ENCODE measurements at regions not wholly inside any gene's neighbourhood (a gene's known extent, or its start where the extent isn't known, plus 50 kb on each side); places are given as distances from the start of the nearest gene placed in this dataset.
A peak's percentile ranks its signal among the peaks of the same experiment; 100 is the strongest.

DNA sequence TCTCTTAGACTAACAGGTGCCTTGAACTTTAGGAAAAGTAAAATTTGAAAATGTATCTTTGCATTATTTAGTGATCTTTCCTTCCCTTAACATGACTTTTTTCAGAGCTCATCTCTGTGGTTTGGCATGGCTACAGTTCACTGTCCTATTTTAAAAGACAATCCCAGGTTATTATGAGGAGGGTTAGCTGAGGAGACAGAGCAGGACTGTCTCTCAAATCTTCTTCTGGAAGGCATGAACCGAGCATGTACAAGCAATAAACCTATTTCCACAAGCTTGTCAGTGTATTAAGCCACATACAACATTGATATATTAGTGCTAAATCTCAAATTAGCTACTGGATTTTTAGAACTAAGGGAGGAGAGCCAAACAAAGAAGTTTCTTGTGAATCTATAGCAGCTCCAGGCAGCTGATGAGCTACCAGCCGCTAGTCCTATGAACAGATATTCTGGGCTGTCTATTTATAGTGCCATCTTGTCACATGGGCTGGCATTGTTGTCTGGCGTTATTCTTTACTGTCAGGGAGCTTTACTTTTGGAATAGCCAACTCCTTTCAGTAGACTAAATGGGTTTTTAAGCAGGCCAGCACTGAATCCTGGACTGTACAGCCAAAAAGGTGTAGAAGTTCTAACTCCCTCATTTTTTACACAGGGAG lies 171.2 kb upstream of the ACTBL2 start:
- H3K9me3 Mint-ChIP-seq: peaks cover 19% of the 10 kb centered on the region
- no peak overlapping the region for H3K27ac Mint-ChIP-seq (ENCODE audit: unreplicated experiment)
- no peak for DNase-seq (ENCODE audit: low read depth, low spot score)
- no peak overlapping the region for H3K4me3 Mint-ChIP-seq
- H3K36me3 Mint-ChIP-seq (ENCODE audit: low read depth): peaks cover 8% of the 10 kb centered on the region
- H3K27me3 Mint-ChIP-seq (ENCODE audit: low read depth): no peaks in the 10 kb centered on the region
- TF ChIP-seq, protein P1, sequence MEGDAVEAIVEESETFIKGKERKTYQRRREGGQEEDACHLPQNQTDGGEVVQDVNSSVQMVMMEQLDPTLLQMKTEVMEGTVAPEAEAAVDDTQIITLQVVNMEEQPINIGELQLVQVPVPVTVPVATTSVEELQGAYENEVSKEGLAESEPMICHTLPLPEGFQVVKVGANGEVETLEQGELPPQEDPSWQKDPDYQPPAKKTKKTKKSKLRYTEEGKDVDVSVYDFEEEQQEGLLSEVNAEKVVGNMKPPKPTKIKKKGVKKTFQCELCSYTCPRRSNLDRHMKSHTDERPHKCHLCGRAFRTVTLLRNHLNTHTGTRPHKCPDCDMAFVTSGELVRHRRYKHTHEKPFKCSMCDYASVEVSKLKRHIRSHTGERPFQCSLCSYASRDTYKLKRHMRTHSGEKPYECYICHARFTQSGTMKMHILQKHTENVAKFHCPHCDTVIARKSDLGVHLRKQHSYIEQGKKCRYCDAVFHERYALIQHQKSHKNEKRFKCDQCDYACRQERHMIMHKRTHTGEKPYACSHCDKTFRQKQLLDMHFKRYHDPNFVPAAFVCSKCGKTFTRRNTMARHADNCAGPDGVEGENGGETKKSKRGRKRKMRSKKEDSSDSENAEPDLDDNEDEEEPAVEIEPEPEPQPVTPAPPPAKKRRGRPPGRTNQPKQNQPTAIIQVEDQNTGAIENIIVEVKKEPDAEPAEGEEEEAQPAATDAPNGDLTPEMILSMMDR (conservative IDR thresholded peaks at IDR 0.05): no peak
- peaks cover 33% of the 10 kb centered on the region for H3K4me1 Mint-ChIP-seq

DNA sequence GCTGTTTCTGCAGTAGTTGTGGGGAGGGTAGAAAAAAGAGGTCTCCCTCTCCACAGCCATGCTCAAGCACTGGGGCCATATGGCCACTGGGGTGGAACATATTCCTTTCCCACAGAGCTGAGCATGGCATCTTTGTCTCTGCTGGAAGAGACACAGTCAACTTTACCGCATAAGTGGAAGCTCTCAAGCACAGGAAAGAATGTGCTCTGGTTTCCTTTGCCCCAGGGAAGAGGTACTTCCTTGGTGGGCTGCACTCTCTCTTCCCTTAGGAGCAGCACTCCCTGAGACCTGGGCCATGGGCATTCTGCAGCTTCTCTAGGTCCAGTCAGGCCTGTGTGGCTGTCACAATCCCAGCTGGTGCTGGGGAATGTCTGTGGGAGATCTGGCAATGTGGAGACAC lies 168.5 kb upstream of the ACTBL2 start:
- TF ChIP-seq, protein P1 (conservative IDR thresholded peaks at IDR 0.05): no peak
- H3K9me3 Mint-ChIP-seq: peaks cover 28% of the 10 kb centered on the region
- no peaks in the 10 kb centered on the region for H3K27me3 Mint-ChIP-seq (ENCODE audit: low read depth)

DNA sequence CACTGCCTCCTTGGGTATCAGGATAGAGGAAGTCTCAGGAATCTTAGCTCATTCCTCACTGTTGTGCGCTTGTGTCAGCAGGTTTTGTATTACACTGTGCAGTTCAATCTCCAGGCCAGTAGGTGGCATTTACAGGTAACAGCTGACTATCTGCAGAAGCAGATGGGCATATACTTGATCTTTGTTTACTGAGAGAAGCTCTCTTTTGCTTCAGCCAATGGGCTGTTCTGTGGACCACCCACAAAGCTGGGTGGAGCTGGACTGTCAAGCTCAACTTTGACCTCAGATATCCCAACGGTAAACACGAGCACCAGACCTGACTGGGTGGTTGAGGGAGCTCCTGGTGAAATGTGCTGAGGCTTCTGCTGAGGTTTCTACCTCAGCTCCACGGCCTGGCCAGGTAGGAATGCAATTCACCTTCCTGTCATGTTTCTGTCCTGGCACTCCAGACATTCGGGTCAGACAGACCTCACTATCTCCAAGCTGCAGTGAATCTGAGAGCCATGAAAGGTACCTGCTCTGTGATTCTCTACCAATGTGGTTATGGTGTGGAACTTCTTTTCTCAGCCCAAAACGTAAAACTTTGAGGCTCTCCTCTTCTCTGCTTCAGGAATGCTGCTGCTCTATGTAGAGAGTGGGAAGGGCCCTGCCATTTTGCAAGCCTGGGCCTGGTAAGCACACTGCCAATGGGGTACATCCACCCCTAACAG lies 167.9 kb upstream of the ACTBL2 start:
- TF ChIP-seq, protein P1 (conservative IDR thresholded peaks at IDR 0.05): peak; percentile 74
- Mint-ChIP-seq H3K27ac (ENCODE audit: unreplicated experiment) (no peak overlapping the region), H3K9me3 (peaks cover 24% of the 10 kb centered on the region), H3K4me1 (peaks cover 14% of the 10 kb centered on the region), H3K4me3 (no peak overlapping the region), H3K36me3 (ENCODE audit: low read depth) (peaks cover 16% of the 10 kb centered on the region), H3K27me3 (ENCODE audit: low read depth) (no peaks in the 10 kb centered on the region)
- DNase-seq (ENCODE audit: low read depth, low spot score): no peak

More for the DNA sequence above, 168.5 kb upstream of the ACTBL2 start:
- H3K4me3 Mint-ChIP-seq: no peak overlapping the region
- H3K27ac Mint-ChIP-seq (ENCODE audit: unreplicated experiment): no peak overlapping the region
- H3K36me3 Mint-ChIP-seq (ENCODE audit: low read depth): peaks cover 14% of the 10 kb centered on the region
- peaks cover 14% of the 10 kb centered on the region for H3K4me1 Mint-ChIP-seq
- no peak for DNase-seq (ENCODE audit: low read depth, low spot score)

DNA sequence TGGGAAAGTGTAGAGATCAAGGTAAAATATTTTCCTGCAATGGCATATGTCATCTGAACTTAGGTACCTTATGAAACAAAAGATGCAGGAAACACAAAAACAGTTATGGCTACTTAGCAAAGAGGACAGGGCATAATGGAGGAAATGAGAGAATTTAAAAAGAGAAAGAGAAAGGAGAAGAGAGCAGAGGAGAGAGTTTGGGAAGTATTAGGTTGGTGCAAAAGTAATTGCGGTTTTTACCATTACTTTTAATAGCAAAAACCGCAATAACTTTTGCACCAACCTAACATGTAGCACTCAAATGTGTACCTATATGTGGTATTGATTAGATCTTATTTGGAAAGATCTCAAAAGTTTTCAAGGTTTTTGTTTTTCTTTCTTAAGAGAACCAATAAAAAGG lies 160.1 kb upstream of the ACTBL2 start:
- Mint-ChIP-seq H3K36me3 (ENCODE audit: low read depth) (peaks cover 5% of the 10 kb centered on the region), H3K27me3 (ENCODE audit: low read depth) (no peaks in the 10 kb centered on the region), H3K4me3 (no peak overlapping the region), H3K9me3 (peaks cover 14% of the 10 kb centered on the region), H3K4me1 (no peaks in the 10 kb centered on the region), H3K27ac (ENCODE audit: unreplicated experiment) (no peak overlapping the region)
- DNase-seq (ENCODE audit: low read depth, low spot score): no peak
- TF ChIP-seq, protein P1 (conservative IDR thresholded peaks at IDR 0.05): no peak

DNA sequence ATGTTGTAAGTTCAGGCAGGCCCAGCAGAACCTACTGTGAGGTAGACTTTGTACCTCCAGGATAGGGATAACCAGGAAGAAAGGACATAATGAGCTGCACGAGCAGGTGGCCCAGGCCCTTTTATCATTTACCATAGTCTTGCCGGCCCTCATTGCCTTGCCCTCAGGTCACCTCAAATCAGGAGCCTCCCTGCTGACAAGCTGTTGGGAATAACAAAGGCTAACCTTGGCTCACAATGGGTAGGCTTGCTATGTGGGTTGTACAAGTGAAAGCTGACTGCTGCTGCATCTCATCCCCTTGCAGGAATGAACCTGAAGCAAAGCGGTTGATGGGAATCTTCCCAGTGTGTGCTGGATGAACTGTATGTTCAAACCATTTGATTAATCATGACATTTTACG lies 159.5 kb upstream of the ACTBL2 start:
- no peak overlapping the region for H3K27ac Mint-ChIP-seq (ENCODE audit: unreplicated experiment)
- no peaks in the 10 kb centered on the region for H3K4me1 Mint-ChIP-seq
- no peaks in the 10 kb centered on the region for H3K27me3 Mint-ChIP-seq (ENCODE audit: low read depth)
- peaks cover 17% of the 10 kb centered on the region for H3K9me3 Mint-ChIP-seq
- peaks cover 2% of the 10 kb centered on the region for H3K36me3 Mint-ChIP-seq (ENCODE audit: low read depth)
- TF ChIP-seq, protein P1 (conservative IDR thresholded peaks at IDR 0.05): no peak
- DNase-seq (ENCODE audit: low read depth, low spot score): no peak
- no peak overlapping the region for H3K4me3 Mint-ChIP-seq
